ENCODE measurements at regions not wholly inside any gene's neighbourhood (a gene's known extent, or its start where the extent isn't known, plus 50 kb on each side); places are given as distances from the start of the nearest gene placed in this dataset.

DNA sequence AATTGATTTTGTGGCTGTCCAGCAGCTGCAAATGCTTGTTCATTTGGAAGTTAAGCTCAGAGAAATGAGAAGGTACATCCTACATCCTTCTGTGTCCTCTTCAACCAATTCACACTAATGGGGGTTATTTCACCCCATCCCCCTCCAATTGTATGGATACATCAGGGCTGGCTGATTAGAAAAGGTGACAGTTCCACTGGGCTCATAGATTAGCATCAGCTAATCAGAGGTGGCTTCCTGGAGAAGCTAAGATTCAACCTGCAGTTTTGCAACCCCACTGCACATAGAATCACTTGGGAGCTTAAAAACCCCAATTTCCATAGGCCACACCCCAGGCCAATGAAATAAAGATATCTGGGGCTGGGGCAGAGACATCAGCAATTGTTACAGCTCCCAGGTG lies 217.7 kb upstream of the TLE3 start:
- no peak for DNase-seq

DNA sequence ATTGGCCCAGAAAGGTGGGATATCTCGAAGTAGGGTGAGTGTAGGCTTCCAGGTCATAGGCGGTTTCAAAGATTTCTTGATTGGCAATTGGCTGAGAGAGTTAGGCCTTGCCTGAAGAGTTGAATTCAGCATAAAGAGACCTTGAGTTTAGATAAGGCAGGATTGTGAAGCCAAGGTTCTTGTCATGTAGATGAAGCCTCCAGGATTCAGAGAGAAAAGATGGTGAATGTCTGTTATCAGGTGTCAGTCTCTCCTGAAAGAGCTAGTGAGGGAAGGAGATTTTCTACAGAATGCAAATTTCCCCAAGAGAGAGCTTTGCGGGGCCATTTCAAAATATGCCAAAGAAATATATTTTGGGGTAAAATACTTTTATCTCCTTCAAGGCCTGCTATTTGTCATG lies 217.0 kb upstream of the TLE3 start:
- no peak for DNase-seq

DNA sequence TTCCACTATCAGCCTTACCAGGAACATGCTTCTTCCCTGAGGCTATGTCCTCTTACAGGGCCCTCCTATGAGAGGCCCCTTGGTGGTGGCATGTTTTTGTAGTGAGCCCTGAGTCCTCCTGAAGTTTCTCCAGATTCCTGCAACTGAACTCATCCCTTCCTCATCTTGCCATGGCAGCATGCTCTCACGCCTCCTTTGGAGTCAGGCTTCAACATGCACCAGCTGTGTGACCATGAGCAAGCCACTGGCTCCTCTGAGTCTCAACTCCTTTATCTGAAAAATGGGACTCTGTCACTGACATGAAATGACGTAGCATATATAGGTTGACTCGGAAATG lies 216.3 kb upstream of the TLE3 start:
- no peak for DNase-seq

DNA sequence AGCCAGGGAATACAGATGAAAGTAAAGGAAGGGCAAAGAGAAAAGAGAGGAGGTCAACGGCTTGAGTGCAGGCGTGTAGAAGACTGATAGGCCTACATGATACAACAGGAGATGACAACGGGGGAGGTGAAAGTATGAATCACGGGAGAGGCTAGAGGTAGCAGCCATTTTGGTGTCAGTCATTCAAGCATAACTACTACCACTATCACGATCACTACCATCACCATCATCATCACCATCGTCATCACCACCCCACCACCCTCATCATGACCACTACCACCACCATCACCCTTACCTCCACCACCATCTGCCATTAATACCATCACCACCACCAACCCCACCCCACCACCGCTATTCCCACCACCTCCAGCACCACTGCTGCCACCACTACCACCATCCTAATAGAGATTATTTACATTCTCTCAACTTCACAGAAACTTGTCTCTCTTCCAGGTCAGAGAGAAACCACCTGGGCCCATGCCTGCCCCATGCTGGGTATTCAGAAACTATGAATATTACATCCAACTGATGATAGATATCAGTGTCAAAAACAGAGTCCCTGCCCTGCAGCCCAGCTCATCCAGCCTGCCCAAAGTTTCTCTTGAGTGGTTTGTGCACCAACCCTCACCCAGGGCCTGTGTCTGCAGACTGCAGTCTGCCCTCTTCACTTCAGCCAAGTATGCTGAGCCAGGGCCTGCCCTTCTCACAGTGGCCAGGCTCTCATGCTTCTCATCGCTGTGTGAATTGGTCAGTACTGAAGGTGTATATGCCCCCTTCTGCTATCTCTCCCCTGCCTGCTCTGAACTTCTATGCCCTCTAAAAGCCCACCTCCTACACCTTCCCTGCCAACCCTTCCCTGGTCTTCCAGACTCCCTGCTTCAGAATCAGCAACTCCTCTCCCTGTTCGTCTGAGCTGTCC lies 215.6 kb upstream of the TLE3 start:
- DNase-seq = no peak

DNA sequence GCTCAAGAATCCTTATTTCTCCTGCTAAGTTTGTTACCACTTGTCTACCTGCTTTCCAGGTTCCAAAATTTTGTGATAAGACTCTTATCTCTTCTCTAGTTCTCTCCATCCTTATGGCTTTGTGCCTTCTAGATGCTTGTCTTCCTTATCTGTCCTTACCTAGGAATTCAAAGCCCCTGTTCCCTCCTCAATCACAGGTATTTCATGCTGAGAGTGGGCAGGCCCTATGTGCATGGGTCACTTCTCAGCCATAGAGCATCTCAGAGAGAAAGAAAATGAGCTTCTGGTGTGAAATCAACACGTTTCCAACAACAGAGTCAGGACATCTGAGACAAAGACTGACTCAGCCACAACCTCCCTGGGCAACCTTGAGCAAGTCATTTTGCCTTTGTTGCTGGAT lies 214.1 kb upstream of the TLE3 start:
- no peak for DNase-seq

DNA sequence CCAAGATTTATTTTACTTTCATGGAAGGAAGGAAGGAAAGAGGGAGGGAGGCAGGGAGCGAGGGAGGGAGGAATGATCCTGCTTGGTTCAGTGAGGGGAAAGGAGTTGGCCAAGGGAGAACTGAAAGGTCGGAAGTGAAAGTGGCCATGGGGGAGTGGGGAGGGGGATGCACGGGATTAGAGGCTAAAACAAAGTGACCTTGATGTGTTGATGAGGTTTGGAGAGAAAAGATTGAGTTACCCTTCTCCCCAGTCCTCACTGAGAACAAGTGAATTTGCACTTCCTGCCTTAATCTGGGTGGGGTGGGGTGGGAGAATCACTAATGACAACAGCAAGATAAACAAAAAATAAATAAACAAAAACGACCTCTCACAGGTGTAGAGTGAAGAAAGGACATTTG lies 212.0 kb upstream of the TLE3 start:
- no peak for DNase-seq

DNA sequence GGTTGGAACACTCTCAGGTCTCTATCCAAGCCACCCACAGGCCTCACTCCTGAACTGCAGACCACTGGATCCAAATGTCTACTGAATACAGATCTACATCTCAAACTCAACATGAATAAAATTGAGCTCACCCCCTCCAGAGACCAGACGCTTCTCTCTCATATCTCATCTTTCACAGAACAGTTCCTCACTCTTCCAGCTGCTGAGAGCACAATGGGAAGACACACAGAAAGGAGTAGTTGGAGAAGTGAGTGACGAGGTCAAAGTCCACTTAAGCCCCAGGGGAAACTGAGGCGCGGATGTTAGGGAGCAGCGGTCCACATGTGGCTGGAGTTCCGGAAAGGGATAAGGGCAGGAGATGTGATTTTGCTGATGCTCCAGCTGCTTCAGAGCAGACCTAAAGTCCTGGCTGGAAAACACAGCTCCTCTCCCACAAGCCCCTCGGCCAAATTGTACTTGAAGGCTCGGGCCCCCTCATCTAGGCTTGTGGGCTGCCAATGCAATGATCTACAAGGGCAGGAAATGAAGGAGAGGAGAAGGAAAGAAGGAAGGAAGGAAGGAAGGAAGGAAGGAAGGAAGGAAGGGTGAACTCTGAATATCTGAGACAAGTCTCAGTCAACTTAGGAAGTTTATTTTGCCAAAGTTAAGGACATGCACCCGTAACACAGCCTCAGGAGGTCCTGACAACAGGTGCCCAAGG lies 211.2 kb upstream of the TLE3 start:
- no peak for DNase-seq

DNA sequence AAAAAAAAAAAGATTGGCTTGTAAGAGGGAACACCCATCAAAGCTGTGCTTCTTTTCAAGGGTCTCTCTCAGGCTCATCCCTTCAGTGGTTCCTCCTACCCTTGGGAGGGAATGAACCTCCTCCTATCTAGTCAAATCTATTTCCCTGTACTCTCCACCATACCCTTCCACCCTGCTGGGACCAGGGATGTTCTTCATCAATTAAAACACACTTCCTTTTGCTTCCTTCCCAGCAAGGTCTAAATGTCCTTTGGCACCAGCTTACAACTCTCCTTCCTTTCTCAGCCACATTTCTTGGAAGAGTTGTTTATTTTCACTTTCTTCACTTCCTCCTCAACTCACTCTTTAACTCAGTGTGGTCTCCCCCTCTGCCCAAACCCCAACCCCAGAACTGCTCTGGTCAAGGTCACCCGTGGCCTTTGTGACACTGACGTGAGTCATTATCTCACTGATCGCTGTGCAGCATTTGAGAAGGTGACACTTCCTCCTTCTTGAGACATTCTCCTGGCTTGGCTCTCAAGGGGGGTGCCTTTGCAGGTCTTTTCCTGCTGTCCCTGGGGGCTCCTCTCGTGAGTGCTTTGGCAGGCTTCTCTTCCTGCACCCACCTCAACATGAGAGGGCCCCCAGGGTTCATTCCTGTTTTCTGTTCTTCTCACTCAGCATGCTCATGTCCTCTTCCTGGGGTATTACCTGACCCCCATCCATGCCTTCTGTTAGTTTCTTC lies 210.5 kb upstream of the TLE3 start:
- DNase-seq = no peak

DNA sequence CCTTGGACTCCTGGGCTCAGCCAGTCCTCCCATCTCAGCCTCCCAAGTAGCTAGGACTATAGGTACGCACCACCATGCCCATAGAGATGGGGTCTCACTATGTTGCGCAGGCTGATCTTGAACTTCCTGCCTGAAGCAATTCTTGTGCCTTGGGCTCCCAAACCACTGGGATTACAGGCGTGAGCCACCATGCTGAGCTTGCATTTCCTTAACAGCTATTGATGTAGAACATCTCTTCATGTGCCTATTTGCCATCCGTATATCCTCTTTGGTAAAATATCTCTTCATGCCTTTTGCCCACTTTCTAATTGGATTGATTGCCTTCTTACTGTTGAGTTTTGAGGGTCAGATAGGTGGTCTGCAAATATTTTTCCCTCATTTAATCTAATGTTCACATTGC lies 208.9 kb upstream of the TLE3 start:
- DNase-seq = no peak

DNA sequence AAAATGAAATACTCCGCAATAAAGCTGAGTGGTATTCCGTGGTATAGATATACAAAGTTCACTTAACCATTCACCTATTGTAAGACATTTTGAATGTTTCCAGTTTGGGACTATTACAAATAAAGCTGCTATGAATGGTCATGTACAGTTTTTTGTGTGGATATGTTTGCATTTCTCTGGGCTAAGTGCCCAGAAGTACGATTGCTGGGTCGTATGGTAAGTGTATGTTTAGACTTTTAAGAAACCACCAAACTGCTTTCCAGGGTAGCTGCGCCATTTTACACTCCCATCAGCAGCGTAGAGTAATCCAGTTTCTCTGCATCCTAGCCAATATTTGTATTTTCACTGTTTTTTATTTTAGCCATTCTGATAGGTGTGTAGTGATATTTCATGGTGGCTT lies 208.4 kb upstream of the TLE3 start:
- no peak for DNase-seq

DNA sequence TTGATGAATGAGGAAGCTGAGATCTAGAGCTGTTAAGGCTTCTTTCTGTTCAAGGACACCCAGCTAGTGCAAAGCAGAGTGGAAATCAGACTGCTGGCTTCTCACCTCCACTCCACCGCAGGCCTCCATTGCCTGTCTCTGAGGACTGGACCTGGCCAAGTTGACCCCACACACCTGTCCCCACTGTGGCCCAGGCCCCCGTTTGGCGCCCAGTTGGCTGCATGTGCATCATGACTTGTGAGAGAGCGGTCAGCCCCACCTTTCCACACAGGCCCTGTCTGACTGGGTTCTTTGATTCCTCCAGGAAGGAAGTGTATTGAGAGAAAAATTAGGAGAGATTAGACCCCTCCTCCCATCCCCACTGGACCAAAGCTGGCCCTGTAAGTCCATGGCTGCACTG lies 206.3 kb upstream of the TLE3 start:
- no peak for DNase-seq

DNA sequence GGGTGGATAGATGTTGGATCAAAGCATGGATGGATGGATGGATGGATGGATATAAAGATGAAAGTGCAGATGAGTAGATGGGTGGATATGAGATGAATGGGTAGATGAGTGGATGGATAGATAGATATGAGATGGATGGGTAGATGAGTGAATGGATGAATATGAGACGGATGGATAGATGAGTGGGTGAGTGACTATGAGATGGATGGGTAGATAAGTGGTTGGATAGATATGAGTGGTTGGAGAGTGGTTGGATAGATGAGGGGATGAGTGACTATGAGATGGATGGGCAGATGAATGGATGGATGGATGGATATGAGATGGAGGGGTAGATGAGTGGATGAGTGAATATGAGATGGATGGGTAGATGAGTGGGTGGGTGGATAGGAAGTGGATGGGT lies 204.6 kb upstream of the TLE3 start:
- no peak for DNase-seq

DNA sequence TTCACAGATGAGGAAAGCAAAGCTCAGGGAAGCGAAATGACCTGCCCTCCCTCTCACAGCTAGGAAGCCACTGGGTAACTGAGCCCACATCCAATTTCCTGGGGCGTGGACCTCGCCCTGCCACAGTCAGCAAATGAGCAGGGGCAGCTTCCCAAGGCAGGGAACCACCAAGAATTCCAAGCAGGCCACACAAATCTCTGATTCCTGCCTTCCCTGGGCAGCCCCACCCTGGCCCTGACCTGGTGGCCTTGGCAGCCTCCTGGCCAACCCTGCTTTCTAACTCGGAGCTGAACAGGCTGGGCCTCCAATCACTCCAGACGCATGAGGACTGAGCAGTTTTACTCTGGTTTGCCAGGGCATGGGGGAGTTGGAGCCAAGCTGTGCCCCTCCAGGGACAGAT lies 203.7 kb upstream of the TLE3 start:
- DNase-seq = no peak

DNA sequence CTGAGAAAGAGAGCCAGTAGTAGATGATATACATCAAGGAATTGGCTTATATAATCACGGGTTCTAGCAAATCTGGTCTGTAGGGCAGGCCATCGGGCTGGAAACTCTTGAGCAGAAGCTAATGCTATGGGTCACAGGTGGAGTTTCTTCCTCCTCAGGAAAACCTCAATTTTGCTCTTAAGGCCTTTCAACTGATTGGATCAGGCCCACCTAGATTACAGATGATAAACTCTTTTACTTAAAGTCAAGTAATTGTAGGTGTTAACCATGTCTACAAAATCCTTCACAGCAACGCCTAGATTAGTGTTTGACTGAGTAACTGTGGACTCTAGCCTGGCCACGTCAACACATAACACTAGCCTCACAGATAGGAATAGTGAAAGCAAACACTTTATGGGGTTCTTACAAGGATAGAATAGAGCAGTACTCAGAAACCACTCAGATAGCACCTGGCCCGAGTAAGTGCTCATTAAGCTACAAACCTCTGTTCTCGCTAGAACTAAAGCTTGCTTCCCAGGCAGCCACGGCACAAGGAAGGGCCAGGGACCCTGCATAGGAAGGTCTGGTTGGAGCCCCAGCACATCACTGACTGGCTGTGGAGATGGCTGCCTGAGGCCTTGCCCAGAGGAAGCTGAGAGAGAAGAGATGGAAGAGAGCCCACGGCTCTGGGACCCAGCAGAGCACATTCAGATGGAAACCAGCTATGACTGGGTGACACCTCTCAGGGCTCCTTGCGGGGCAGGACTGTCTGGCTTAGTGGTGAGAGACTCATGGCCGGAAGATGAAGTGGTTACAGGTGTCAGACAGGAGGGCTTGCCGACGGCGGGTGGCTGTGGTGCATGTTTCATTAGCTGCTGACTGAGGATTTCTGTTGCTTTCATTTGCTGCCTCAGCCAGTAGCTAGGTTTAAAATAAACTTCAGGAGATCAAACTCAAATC lies 202.5 kb upstream of the TLE3 start:
- no peak for DNase-seq

DNA sequence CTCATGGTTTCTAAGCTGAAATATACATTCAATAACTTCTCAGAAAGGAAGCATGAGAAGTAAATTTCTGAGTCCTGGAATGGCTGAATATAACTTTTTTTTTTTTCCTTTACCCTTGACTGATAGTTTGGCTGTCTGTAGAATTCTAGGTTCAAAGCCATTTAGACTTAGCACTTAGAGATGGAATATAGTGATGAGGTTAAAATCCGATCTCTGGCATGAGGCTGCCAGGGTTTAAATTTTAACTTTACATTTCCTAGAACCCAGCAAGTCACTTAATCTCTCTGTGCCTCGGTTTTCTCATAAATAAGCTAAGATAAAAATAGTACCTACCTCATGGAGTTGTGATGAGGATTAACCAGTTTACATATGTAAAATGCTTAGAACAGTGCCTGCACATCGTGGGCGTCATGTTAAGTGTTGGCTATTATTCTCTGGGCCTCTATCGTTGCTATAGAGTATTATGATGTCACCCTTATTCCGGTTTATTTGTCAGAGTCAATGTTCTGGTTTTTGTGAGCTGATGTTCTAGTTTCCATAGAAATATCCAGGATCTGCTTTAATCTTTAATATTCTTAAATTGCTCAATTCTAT lies 199.8 kb upstream of the TLE3 start:
- no peak for DNase-seq

DNA sequence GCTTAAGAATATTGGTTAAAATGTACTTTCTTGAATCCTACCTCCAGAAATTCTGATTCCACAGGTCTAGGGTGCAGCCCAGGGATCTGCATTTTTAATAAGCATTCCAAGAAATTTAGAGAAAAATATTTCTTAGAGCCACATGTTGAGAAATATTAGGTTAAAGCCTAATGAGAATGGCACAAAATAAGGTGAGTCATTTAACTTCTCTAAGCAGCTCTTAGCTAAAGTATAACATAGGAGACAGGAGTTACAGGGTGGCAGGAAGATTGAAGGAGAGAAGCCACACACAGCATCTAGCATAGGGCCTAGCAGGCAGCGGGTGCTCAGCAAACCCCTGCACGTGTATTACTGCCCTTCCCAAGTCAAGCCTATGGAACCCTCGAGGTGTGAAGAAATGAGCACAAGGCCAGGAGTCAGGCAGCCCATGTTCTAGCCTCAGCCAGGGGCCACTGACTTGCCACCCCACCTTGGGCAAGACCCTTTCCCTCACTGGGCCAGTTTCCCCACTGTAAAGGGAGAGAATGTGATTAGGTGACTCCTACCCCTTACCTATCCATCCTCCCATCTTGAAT lies 197.1 kb upstream of the TLE3 start:
- no peak for DNase-seq

DNA sequence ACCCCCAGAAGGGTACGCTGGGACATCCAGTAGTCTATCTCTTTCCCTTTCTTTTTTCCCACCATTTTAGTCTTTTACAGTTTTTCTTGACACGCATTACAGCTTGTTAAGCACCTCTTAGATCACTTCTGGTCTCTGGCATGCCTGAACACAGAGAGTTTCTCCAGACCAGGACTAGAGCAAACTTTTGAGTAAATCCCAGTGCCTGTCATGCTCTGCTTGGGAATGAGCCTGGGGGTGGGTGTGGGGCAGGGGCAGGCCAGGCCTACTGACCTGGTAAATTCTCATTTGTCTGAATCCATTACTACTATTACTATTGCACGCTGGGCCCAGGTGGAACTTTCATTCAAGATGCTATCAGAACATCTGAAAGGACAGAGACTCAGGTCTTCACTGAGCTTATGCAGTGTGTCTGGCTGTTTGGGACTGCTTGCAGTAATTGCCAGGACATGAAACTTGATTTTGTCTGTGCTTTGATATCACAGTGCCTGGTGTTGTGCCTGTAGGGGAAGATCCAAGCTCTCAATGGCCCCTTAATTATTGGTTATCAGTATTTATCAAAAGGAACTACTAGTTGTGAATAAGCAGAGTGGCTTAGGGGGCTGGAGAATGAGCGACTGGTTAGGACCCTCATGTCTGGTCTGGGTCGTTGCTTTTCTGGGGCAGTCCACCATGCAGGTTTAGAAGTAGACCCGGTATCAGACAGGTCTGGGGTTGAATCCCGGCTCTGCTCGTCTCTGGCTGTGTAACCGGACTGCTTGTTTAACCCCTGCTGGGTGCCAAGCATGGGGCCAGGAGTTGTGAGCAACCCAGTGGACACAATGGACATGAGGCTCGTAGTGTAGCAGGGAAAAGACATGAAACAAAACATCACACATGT lies 196.1 kb upstream of the TLE3 start:
- DNase-seq = no peak

DNA sequence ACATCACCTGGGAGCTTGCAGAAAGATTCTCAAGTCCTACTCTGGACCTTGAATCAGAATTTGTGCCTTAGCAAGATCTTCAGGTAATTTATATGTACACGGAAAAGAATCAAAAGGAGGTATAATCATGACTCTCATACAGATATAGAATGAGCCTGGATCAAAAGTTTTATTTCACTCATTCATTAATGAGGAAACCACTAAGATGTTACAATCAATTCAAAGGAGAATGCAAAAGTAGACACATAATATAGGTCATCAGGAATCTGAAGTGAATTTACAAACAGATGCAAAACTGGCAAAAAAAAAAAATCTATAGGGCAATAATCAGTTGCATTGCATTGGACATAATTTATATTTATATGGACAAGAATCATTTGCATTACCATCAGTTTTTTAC lies 195.4 kb upstream of the TLE3 start:
- DNase-seq = no peak

DNA sequence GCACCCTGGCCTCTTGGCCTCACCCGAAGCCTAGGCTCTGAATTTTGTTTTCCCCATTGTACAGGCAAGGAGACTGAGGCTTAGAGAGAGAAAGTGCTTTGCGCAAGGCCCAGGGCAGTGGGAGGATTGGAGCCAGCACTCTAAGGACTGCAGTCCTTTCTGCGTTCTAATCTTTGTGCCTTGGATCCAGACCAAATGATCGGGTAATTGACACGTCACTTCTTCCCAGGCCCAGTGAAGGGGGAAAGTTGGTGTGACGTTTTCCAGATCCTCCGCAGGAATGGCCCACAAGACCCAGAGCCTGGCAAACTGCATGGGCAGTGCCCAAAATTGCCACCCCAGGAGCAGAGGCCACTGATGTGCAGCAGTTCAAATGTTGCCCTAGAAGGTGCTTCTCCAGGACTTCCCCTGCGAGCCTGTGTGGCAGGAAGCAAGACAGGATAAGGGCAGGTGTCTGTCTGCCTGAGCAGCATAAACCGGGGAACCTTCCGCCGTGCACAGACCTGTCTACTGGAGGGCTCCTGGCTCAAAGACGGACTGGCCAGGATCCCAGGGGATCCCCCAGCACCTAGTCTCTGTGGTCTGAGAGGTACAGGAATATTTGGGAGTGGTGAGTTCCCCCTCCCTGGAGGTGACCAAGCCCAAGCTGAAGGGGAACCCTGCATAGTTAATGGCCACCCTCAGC lies 194.5 kb upstream of the TLE3 start:
- DNase-seq = no peak

DNA sequence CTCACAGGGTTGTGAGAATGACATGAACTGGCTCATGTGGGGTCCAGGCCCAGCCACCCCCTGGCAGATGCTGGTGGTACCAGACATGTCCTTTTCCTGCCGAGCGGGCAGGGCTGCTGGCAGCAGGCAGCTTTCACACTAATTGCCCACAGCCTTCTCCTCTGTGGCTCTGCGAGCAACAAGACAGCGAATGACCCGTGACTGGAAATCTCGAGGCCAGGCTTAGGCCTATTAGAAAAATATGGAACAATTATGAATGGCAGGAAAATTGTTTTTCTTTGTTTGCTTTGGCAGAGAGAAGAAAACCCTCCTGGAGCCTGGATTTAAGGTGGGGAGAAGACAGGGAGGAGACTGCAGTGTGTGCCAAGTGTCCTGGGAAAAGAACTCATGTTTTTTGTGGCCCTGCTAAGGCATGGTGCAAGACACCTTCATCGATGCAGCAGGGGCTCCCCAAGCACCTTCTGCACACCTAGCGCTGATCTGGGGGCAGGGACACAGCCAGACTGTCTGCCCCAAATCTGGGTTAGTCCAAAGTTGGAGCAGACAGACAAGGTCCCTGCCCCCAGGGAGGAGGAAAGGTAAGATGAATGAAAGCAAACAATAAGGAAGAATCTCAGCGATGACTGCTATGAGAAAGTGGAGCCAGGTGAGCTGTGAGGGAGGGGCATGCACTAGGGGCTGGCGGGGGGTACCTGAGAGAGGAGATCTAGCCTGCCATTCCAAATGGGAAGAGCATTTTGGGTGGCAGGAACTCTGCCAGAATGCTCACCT lies 193.8 kb upstream of the TLE3 start:
- DNase-seq = no peak
